Dedifferentiated amniotic fluid mesenchymal stem cell (primary cell): ENCODE measurements at regions not wholly inside any gene's neighbourhood (a gene's known extent, or its start where the extent isn't known, plus 50 kb on each side); places are given as distances from the start of the nearest gene placed in this dataset.
"Not testable (repeated sequence)": the region's sequence is repeated elsewhere in the genome, so short reads cannot be mapped to it uniquely, and the experiment has no call there.

Source experiments
- DNase-seq: peaks from one replicate; pipeline ENCODE4 v3.0.0-alpha.2; 2016; ENCODE audit errors: extremely low spot score

DNA sequence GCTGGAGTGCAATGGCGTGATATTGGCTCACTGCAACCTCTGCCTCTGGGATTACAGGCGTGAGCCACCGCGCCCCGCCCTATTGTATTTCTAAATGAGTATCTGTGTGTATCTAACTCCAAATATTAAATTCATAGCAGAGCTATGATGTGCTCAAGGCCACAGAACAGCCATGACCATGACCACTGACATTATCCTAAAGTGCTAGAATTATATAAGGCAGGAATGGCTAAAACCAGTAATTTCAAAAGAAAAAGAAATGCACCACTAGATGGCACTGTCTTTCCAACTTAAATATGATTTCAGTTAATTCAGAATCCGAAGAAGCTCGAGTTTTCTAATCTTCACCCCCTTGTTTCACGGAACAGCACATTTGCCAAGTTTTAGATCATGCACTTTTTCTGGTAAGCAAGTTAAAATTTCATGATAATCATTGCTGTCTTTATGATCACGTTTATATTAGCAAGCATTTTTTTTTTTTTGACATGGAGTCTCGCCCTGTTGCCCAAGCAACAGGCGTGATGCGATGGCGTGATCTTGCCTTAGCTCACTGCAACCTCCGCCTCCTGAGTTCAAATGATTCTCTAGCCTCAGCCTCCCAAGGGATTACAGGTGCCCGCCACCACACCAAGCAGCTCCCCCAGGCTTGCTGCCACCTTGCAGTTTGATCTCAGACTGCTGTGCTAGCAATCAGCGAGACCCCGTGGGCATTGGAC is 65.3 kb downstream of the OR13A1 start:
- peak; percentile 84 for DNase-seq

DNA sequence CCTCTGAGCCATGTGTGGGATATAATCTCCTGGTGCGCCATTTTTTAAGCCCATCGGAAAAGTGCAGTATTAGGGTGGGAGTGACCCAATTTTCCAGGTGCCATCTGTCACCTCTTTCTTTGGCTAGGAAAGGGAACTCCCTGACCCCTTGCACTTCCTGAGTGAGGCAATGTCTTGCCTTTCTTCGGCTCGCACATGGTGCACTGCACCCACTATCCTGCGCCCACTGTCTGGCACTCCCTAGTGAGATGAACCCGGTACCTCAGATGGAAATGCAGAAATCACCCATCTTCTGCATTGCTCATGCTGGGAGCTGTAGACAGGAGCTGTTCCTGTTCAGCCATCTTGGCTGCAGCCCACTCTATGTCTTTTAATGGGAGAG is 64.7 kb downstream of the OR13A1 start:
- not testable (repeated sequence) for DNase-seq
